ENCODE measurements at regions not wholly inside any gene's neighbourhood (a gene's known extent, or its start where the extent isn't known, plus 50 kb on each side); places are given as distances from the start of the nearest gene placed in this dataset.

DNA sequence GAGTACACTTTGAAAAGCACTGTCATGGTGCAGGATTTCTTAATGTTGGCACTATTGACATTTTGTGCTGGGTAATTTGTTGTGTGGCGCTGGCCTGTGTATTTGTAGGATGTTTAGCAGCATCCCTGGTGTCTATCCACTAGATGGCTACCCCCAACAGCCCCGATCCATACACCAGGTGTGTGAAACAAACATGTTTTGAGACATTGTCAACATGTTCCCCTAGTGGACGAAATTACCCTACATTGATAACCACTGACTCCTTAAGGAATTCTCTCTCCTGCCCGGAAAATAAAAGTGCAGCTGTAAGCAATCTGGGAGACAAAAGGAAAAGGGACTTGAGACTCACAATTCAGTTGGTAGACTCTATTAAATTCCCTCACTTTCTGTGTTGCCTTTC, 52.6 kb upstream of the TMEM200A start:
- TF ChIP-seq CTCF (IDR thresholded peaks at IDR 0.05): no peak
- no peak for TF ChIP-seq POLR2A (IDR thresholded peaks at IDR 0.05)
- TF ChIP-seq EP300 (IDR thresholded peaks at IDR 0.05): no peak
